NB4 (cell line): ENCODE measurements at regions not wholly inside any gene's neighbourhood (a gene's known extent, or its start where the extent isn't known, plus 50 kb on each side); places are given as distances from the start of the nearest gene placed in this dataset.

Experiments
- MAX ChIP-seq: IDR thresholded peaks from 2 replicates; pipeline ENCODE4 v1.6.1; 2011; ENCODE audit warnings: low read depth, low read length
- POLR2A ChIP-seq: IDR thresholded peaks from 2 replicates; pipeline ENCODE4 v1.6.1; 2011; ENCODE audit warnings: mild to moderate bottlenecking; ENCODE audit not compliant: insufficient read length; ENCODE audit errors: extremely low read depth

DNA sequence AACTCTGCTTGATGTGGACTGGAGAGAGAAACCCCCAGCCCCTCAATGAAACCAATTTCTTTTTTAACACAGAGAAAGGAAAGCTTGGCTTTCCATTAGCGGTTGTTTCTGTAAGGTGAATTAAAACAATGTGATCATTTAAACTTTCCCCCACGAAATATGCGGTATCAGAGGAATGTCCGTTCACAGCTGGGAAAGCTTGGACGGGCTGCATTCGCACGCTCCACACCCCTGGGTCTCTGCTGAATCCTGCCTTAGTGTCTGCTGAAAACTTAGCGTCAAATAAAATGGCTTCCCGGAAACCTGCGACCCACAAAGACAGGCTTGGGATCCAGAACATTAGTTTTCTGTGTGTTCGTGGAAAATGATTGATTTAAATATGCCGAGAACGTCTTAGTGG is 71.7 kb downstream of the C16orf95 start:
- TF ChIP-seq POLR2A = no peak
- no peak for TF ChIP-seq MAX
